AG08396 (cell line): ENCODE measurements at regions not wholly inside any gene's neighbourhood (a gene's known extent, or its start where the extent isn't known, plus 50 kb on each side); places are given as distances from the start of the nearest gene placed in this dataset.
"Not testable (repeated sequence)": the region's sequence is repeated elsewhere in the genome, so short reads cannot be mapped to it uniquely, and the experiment has no call there.

Experiments used
- DNase-seq: peaks from one replicate; pipeline ENCODE4 v3.0.0; 2012; ENCODE audit warnings: low spot score, mixed read lengths

GRCh38 chr2:241983571-241984270 is 114.2 kb downstream of the RTP5 start:
- DNase-seq = no peak

DNA sequence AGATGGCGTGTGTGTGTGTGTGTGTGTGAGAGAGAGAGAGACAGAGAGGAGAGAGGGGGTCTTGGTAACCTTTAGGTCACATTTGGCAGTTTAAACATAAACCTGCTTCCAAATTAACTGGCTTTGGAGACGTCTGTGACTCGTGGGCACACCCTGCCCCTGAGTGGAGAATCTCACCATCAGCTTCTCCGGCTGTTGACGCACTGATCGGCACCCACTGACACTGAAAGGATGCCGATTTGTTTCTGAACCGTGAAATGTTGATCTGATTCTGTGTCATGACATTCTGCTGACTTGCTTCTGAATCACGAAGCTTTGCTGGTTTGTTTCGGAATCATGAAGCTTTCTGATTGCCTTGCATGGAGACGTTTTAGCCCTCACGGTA is 114.7 kb downstream of the RTP5 start:
- no peak for DNase-seq

DNA sequence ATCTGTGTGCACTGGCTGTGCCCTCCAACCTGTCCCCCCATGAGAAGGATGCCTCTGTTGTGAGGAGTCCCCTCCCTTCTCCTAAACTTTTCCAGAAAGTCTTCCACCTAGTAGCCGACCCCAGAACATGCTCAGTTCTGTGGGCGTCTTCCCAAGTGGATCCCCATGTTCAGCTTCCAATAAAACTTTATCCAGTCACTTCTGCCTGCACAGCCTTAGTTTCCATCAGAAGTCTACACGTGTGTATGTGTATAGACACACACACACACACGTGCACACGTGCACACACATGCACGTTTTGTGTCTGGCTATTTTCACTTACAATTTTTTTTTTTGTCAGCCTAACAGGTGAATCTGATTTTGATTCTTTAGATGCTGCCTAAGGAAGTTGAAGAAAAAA is 115.1 kb downstream of the RTP5 start:
- DNase-seq = no peak

GRCh38 chr2:241985161-241985985 is 115.8 kb downstream of the RTP5 start:
- DNase-seq = not testable (repeated sequence)

DNA sequence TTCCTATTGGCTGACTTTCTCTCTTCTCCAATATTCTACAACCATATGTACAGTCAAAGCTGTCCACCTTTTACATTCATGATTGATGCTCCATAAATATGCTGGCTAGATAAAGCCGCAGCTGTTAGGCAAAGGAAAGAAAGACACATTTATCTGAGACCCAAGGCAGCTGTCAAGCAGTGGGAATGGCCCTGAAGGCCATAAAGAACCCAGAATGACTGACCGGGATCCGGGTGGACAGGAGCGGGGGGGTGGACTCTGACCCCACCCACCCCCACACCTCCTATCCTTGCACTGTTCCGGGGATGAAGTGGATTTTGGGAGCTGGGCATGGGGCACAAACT is 116.4 kb downstream of the RTP5 start:
- DNase-seq = no peak

DNA sequence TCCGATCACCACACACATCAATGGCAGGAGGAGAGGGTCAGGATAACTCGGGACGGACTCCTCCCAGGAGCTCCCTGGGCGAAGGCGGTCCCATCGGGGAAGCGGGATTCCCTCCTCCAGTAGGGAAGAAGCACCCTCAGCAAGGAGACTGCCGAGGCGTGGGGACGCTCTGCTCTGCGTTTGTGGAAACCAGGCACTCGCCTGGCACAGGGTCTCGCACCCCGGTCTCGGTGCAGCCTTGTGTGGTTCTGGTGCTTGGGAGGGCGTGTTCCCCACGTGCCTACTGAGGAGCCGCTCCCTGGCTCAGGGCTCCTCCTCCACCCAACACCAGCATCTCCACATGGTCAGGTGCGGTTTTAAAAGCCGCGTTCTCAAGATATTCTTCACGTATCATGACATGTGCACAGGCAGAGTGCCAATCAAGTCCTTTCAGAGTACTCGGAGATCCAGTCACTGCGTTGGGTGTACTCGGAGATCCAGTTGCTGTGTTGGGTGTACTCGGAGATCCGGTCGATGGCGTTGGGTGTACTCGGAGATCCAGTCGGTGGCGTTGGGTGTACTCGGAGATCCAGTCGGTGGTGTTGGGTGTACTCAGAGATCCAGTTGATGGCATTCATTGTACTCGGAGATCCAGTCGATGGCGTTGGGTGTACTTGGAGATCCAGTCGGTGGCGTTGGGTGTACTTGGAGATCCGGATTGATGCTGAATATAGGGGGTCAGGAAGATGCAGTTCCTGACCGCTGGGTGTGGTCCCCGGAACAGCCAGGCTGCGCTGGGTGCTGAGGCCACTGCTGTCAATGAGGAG is 117.5 kb downstream of the RTP5 start:
- DNase-seq = no peak

DNA sequence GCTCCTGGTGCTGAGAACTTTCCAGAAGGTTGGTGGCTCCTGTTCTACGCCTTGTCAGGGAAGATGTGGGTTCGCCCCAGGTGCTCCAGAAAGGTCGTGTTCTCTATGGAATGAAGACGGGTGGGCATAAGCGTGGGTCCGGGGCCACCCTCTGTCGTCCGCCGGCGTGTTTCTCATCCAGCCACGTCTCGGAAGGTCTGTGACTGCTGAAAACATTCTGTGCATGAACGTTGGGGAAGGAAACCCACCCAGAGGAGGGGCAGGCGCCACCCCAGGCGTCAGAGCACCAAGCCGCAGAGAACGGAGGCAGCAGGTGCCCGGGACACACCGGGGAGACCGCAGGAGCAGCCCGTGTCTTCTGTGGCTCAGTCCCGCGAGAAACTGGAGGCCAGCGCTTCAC is 118.2 kb downstream of the RTP5 start:
- DNase-seq = no peak

- DNase-seq = no peak
These were observed 118.6 kb downstream of the RTP5 start for GRCh38 chr2:241988146-241988545.

DNA sequence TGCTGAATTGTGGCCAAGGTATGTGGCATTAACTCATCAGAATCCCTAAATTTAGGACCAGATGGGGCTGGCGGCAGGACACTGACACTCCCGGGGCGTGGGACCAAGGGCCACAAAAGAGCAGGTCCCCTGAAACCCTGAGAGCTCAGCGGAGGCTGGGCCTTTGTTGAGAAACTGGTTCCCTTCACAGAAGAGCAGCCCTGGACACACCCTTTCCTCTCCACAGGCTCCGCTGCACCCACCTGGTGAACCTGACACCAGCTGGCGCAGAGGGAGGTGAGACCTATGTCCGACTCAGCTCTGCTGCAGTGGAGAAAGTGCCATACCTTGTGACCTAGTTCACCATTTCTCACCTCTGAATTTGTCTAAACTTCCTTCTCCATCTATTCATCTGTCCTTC is 119.5 kb downstream of the RTP5 start:
- no peak for DNase-seq

DNA sequence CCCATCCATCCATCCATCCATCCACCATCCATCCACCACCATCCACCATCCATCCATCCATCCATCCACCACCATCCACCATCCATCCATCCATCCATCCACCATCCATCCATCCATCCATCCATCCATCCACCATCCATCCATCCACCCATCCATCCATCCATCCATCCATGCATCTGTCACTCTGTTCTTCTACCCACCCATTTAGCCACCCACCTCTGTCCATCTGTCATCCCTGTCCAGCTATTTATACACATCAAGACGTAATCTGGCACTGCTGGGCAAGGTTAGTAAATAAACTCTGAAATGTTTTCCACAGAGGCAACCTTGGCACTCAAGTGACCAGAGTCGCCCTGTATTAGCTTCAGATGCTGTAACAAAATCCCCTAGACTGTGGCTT is 120.9 kb downstream of the RTP5 start:
- no peak for DNase-seq

GRCh38 chr2:241991299-241991698 is 121.8 kb downstream of the RTP5 start:
- DNase-seq = no peak

- DNase-seq = no peak
These were observed 123.2 kb downstream of the RTP5 start for GRCh38 chr2:241992753-241993152.

GRCh38 chr2:241993386-241994005 is 124.0 kb downstream of the RTP5 start:
- no peak for DNase-seq

- no peak for DNase-seq
These were observed 124.6 kb downstream of the RTP5 start for GRCh38 chr2:241994086-241994485.

- no peak for DNase-seq
These were observed 125.2 kb downstream of the RTP5 start for GRCh38 chr2:241994556-241995213.

GRCh38 chr2:241996100-241996499 is 126.6 kb downstream of the RTP5 start:
- DNase-seq = no peak

GRCh38 chr2:241997017-241997416 is 127.5 kb downstream of the RTP5 start:
- DNase-seq = no peak

DNA sequence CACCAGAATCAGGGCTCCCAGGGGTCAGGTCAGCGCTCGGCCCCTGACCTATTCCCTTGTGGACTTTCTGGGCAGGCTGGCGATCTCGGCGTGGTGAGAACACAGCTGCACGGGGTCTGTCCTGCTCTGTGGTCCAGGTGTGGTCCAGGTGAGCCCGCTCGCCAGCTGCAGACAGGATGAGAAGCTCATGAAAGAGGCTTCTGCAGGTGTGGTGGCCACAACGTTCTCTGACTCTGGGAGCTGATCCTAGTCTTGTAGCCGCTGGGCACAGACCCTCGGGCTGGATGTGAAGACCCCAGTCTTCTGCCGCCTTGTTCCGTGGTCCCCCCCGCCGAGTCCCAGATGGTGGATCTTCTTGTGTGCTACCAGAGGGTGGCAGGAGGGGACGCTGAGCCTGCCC is 129.7 kb downstream of the RTP5 start:
- no peak for DNase-seq

DNA sequence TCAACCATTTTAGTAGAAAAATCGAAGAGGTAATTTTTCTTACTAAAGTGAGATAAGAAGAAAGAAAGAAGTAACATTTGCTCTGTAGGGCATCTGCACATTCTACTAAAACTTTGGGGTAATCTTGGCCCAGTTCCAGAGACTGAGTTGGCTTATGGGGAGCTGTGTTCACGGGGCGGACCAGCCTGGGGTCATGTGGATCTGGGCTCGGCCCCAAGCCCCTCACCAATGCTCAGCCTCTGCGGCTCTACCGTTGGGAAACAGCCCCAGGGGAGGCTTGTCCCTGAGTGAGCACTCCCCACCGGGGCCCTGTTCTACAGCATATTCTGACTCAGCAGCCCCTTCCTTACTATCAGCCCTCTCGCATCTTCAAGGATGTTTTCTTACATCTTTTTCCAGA is 132.3 kb downstream of the RTP5 start:
- DNase-seq = no peak

DNA sequence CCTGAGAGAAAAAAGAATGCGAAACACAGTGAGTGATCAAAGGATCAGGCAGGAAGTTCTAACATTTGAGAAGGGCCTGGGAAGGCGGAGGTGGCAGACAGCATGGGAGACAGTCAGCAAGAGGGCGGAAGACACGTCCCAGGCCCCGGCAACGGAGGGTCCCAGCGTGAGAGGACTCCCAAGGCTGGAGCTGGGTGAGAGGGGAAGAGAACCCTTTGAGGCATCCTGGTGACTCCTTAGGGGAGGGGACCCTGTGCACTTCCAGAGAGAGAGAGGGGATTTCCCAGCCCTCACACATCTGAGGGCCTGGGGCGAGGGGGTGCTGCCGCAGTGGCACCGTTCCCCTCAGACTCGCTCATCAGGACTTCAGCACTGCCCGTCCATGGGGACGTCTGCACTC is 133.4 kb downstream of the RTP5 start:
- DNase-seq = no peak

DNA sequence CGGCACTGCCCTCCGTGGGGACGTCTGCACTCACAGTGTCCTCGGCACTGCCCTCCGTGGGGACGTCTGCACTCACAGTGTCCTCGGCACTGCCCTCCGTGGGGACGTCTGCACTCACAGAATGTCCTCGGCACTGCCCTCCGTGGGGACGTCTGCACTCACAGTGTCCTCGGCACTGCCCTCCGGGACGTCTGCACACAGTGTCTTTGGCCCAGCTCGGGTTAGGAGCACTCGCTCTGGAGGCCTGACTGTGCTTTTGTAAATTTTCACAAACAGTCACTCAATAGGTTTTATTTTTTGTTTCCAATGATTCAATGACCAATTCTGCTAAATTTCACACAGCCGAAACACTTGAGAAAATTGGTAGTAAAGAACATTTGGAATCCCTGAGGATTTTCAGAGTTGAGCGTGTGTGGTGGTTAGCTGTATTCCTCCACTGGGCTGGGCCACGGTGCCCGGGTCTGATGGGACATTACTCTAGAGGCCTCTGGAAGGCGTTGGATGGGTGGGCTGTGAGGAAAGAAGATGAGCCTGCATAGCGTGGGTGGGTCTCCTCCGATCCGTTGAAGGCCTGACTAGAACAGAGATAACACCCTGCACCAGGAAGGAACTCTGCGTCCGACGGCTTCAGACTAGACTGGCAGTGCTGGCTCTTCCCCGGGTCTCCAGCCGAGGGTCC is 134.8 kb downstream of the RTP5 start:
- DNase-seq = no peak

DNA sequence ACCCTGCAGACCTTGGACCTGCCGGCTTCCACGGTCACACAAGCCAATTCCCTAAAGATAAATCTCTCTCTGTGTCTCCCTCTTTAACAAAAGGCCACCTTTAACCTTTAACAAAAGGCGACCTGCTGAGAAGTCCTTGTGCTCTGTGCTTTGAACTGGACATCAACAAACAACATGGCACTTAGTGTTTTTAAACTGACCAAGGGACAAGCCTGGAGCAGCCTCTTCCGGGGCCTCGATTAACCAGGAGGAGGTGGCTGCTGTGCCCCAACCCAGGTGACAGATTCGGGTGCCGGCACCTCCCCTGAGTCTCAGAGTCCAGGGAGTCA is 135.3 kb downstream of the RTP5 start:
- no peak for DNase-seq
